ENCODE measurements at regions not wholly inside any gene's neighbourhood (a gene's known extent, or its start where the extent isn't known, plus 50 kb on each side); places are given as distances from the start of the nearest gene placed in this dataset.
A peak's percentile ranks its signal among the peaks of the same experiment; 100 is the strongest.

DNA sequence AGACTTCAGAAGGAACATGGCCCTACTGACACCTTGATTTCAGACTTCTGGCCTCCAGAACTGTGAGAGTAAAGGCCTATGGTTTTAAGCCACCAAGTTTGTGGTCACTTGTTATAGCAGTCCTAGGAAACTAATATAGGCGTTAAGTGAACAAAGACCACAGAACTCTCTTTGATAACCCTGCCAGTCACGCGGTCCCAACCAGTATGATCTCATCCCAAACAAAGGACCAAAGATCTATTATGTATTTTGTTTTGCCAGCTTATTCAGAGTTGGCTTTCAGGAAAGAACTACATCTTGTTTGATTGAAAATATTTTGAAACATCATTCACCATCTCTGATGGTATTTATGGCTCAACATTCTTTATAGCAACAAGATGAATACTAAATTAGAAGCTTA, 294.4 kb upstream of the SLCO3A1 start:
- in situ Hi-C loops (cut with HindIII; ENCODE audit: low sequenced_read_pairs) = no loop called here

DNA sequence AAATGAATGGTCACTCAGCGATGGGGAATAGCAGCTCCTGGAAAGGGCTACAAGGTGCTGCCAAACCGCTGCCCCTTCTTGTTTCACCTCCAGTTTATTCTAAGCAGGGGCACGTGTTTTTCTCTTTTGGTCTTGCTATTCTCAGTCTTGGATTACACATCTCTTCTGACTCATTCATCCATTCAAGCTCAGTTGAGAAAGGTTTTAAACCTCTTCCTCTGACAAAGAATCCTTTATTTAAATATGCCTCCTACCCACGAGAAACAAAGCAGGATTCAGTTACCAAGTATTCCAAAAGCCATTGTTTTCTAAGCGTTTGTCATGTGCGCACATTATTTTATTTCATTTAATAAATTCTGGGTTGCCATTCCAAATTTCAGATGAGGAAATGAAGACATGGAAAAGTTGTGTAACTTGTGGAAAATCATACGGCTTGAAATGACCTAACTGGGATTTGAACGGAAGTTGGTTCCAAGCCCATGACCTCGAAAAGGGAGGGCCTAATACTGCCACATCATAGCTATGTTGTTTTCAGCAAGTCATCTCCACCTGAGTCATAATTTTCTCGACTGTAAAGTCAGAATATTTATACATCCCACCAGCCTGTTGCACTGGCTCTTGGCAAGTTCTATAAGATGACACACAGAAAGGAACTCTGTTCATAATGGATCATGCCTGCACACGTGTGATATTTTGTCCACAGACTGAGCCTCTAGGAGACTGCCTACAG, 292.0 kb upstream of the SLCO3A1 start:
- in situ Hi-C loops (cut with HindIII; ENCODE audit: low sequenced_read_pairs) = no loop called here
- no peak for TF ChIP-seq CTCF (IDR thresholded peaks at IDR 0.05; ENCODE audit: low read depth, low read length)
- peak; percentile 94 for DNase-seq (ENCODE audit: low read depth, low spot score)
- H3K4me3 ChIP-seq (ENCODE audit: low read depth, low read length) = no peak overlapping the region

More for the DNA sequence above, 294.4 kb upstream of the SLCO3A1 start:
- TF ChIP-seq CTCF (IDR thresholded peaks at IDR 0.05; ENCODE audit: low read depth, low read length) = no peak
- no peak for DNase-seq (ENCODE audit: low read depth, low spot score)
- no peak overlapping the region for H3K4me3 ChIP-seq (ENCODE audit: low read depth, low read length)

DNA sequence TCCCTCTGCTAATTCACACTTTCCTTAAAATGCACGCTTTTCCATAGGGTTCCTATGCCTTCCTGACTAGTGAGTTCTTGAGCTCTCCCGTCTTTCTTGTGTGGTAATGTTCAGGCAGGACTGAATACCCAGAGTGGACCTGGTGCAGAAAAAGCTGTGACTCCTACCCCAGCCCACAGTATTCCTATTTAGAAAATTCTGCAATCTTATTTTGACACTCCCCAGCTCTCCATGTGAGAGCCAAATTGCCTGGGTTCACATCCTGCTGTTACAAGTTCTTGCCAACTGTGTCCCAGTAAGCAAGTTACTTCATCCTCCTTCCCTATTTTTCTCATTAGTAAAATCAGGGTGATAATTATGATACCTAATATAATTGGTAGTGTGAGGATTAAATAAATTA, 290.8 kb upstream of the SLCO3A1 start:
- H3K4me3 ChIP-seq (ENCODE audit: low read depth, low read length) = no peak overlapping the region
- no peak for TF ChIP-seq CTCF (IDR thresholded peaks at IDR 0.05; ENCODE audit: low read depth, low read length)
- in situ Hi-C loops (cut with HindIII; ENCODE audit: low sequenced_read_pairs) = no loop called here
- DNase-seq (ENCODE audit: low read depth, low spot score) = no peak

- TF ChIP-seq CTCF (IDR thresholded peaks at IDR 0.05; ENCODE audit: low read depth, low read length) = no peak
- in situ Hi-C loops (cut with HindIII; ENCODE audit: low sequenced_read_pairs) = no loop called here
- H3K4me3 ChIP-seq (ENCODE audit: low read depth, low read length) = no peak overlapping the region
- no peak for DNase-seq (ENCODE audit: low read depth, low spot score)
These were observed 288.9 kb upstream of the SLCO3A1 start for GRCh38 chr15:91564631-91565030.

- TF ChIP-seq CTCF (IDR thresholded peaks at IDR 0.05; ENCODE audit: low read depth, low read length) = no peak
- in situ Hi-C loops (cut with HindIII; ENCODE audit: low sequenced_read_pairs) = no loop called here
These were observed 287.4 kb upstream of the SLCO3A1 start for GRCh38 chr15:91566141-91566540.

GRCh38 chr15:91568036-91568435, 285.5 kb upstream of the SLCO3A1 start:
- H3K4me3 ChIP-seq (ENCODE audit: low read depth, low read length) = no peak overlapping the region
- in situ Hi-C loops (cut with HindIII; ENCODE audit: low sequenced_read_pairs) = no loop called here
- DNase-seq (ENCODE audit: low read depth, low spot score) = no peak
- no peak for TF ChIP-seq CTCF (IDR thresholded peaks at IDR 0.05; ENCODE audit: low read depth, low read length)

More at GRCh38 chr15:91566141-91566540, 287.4 kb upstream of the SLCO3A1 start:
- H3K4me3 ChIP-seq (ENCODE audit: low read depth, low read length) = no peak overlapping the region
- DNase-seq (ENCODE audit: low read depth, low spot score) = no peak

Data from astrocyte of the spinal cord (primary cell).